ENCODE measurements at regions not wholly inside any gene's neighbourhood (a gene's known extent, or its start where the extent isn't known, plus 50 kb on each side); places are given as distances from the start of the nearest gene placed in this dataset.

DNA sequence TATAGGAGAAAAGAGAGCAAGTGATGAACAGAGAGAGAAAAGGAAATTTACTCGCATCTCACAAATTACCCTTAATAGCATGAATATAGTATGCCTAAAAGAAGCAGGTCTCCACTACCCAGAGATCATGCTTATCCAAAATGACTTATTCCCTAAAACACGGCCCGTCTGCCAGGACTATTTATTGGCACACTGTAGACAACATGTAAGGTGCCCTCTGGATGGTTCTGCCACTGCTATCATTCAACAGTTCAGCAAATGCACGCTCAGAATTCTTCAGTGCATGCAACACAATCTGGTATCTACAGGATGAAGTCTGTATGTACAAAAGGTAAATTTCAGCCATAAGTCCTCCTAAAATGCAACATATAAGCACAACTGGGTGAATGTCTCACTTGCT is 465.8 kb downstream of the SHQ1 start:
- H3K4me2 ChIP-seq (ENCODE audit: insufficient read depth, insufficient read length, low read length), result no peak overlapping the region
- H4K91ac ChIP-seq (ENCODE audit: insufficient read length, low read depth, low read length), result no peak overlapping the region
- peaks cover 46% of the 10 kb centered on the region; the same call in 1 of the 2 replicates for H3K4me1 ChIP-seq (ENCODE audit: insufficient read depth, low read length)
- no peak for DNase-seq
- no peak overlapping the region for H2AFZ ChIP-seq (ENCODE audit: low read length)
- H3K14ac ChIP-seq (ENCODE audit: insufficient read depth, low read length), result no peak overlapping the region
- Mint-ChIP-seq H3K9me3 (no peaks in the 10 kb centered on the region), H3K27ac (0 out of 7 replicates have a peak overlapping the region, but pooled peaks of 1 of the 3 experiments have one; percentile 3), H3K27me3 (ENCODE audit: low read depth) (no peaks in the 10 kb centered on the region), H3K4me3 (no peak overlapping the region), H3K4me1 (peaks cover 77 to 86% of the 10 kb centered on the region in 2 experiments), H3K36me3 (ENCODE audit: insufficient read depth in 1 of 3, low read depth in 3 of 3) (peaks cover 6 to 9% (median 8%) of the 10 kb centered on the region in 3 experiments; a peak in 6 of 7 replicates)
- H2BK120ac ChIP-seq (ENCODE audit: low read depth, low read length, poor library complexity, severe bottlenecking), result no peak overlapping the region
- no peak overlapping the region for H3K23ac ChIP-seq (ENCODE audit: insufficient read length, low read depth, low read length)
- H3K56ac ChIP-seq (ENCODE audit: insufficient read length, low read depth, low read length), result no peak overlapping the region
- H3K23me2 ChIP-seq (ENCODE audit: insufficient read length, low read depth, low read length, poor library complexity, severe bottlenecking), result no peaks in the 10 kb centered on the region
- no peaks in the 10 kb centered on the region for H4K20me1 ChIP-seq (ENCODE audit: control insufficient read depth, insufficient read depth, insufficient read length)
- no peak overlapping the region for H2BK15ac ChIP-seq (ENCODE audit: low read depth, low read length)
- no peak overlapping the region for H3K27ac ChIP-seq (ENCODE audit: insufficient read length, low read depth, low read length)
- WGBS (ENCODE audit: extremely low coverage, insufficient read length, low lambda C conversion rate), result no CpG with 5 or more reads among the region's 4 CpGs
- H3K4ac ChIP-seq (ENCODE audit: low read depth, low read length), result no peak overlapping the region
- H3K9me3 ChIP-seq (ENCODE audit: control insufficient read depth, low read depth, low read length), result no peaks in the 10 kb centered on the region
- H4K8ac ChIP-seq (replicated peaks; ENCODE audit: insufficient read length, low read depth, low read length), result no peak overlapping the region
- no peaks in the 10 kb centered on the region for H3K27me3 ChIP-seq (ENCODE audit: insufficient read depth, low read length)
- H3K18ac ChIP-seq (ENCODE audit: insufficient read length, low read depth, low read length), result no peak overlapping the region
- no peak overlapping the region for H3T11ph ChIP-seq (ENCODE audit: low read length)
- H2AK5ac ChIP-seq (ENCODE audit: insufficient read length, low read length), result no peak overlapping the region
- no peak overlapping the region for H2BK5ac ChIP-seq (ENCODE audit: insufficient read length, low read length)
- no peak overlapping the region for H2BK12ac ChIP-seq (ENCODE audit: insufficient read length, low read depth, low read length)
- TF ChIP-seq, protein P1, sequence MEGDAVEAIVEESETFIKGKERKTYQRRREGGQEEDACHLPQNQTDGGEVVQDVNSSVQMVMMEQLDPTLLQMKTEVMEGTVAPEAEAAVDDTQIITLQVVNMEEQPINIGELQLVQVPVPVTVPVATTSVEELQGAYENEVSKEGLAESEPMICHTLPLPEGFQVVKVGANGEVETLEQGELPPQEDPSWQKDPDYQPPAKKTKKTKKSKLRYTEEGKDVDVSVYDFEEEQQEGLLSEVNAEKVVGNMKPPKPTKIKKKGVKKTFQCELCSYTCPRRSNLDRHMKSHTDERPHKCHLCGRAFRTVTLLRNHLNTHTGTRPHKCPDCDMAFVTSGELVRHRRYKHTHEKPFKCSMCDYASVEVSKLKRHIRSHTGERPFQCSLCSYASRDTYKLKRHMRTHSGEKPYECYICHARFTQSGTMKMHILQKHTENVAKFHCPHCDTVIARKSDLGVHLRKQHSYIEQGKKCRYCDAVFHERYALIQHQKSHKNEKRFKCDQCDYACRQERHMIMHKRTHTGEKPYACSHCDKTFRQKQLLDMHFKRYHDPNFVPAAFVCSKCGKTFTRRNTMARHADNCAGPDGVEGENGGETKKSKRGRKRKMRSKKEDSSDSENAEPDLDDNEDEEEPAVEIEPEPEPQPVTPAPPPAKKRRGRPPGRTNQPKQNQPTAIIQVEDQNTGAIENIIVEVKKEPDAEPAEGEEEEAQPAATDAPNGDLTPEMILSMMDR (conservative IDR thresholded peaks at IDR 0.05), result no peak
- no peak overlapping the region for H3K9ac ChIP-seq (ENCODE audit: extremely low read depth, insufficient read length, low read length)
- peaks cover 12% of the 10 kb centered on the region for H3K79me1 ChIP-seq (ENCODE audit: insufficient read depth, low read depth, low read length, poor library complexity, severe bottlenecking)
- no peak overlapping the region for H4K5ac ChIP-seq (ENCODE audit: insufficient read length, low read depth, low read length)
- peaks cover 52% of the 10 kb centered on the region for H3K79me2 ChIP-seq (ENCODE audit: insufficient read depth, low read length)
- no peak overlapping the region for H2BK20ac ChIP-seq (ENCODE audit: low read depth, low read length, poor library complexity, severe bottlenecking)

Data from H9 (cell line).